GM19043 (cell line): ENCODE measurements at regions not wholly inside any gene's neighbourhood (a gene's known extent, or its start where the extent isn't known, plus 50 kb on each side); places are given as distances from the start of the nearest gene placed in this dataset.
A peak's percentile ranks its signal among the peaks of the same experiment; 100 is the strongest.
"Not testable (repeated sequence)": the region's sequence is repeated elsewhere in the genome, so short reads cannot be mapped to it uniquely, and the experiment has no call there.

Experiments
- ATAC-seq: cut with Tn5 transposase; IDR thresholded peaks from one replicate; pipeline ENCODE4 v1.9.1; 2021; ENCODE audit warnings: low read depth; ENCODE audit not compliant: unreplicated experiment

DNA sequence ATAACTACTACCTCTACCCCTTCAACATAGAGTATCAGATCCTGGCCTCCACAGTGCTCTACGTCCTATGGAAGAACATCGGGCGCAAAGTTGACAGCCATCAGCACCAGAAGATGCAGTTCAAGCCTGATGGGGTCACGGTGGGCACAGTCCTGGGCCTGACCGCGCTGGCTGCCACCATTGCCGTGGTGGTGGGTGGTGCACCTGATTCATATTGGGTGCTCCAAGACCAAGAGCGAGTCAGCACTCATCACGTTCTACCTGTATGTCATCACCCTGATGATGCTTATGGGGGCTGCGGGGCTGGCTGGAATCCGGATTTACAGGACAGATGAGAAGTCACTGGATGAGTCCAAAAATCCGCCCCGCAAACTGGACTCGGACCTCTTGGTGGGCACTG, 846.4 kb downstream of the RPIA start:
- not testable (repeated sequence) for ATAC-seq

- not testable (repeated sequence) for ATAC-seq
These were observed 852.6 kb downstream of the RPIA start for GRCh38 chr2:89544110-89544509.

DNA sequence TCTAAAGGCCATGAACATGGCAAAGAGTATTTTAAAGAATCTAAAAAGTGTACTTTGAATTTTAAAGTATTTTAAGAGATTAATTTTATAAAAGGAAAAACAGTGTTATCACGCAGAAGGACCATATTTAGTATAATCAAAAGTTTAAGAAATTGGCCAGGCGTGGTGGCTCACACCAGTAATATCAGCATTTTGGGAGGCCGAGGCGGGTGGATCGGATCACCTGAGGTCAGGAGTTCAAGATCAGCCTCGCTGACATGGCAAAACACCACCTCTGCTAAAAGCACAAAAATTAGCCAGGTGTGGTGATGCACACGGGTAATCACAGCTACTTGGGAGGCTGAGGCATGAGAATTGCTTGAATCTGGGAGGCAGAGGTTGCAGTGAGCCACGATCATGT, 887.7 kb downstream of the RPIA start:
- ATAC-seq = not testable (repeated sequence)

- not testable (repeated sequence) for ATAC-seq
These were observed 891.3 kb downstream of the RPIA start for GRCh38 chr2:89582816-89583215.

DNA sequence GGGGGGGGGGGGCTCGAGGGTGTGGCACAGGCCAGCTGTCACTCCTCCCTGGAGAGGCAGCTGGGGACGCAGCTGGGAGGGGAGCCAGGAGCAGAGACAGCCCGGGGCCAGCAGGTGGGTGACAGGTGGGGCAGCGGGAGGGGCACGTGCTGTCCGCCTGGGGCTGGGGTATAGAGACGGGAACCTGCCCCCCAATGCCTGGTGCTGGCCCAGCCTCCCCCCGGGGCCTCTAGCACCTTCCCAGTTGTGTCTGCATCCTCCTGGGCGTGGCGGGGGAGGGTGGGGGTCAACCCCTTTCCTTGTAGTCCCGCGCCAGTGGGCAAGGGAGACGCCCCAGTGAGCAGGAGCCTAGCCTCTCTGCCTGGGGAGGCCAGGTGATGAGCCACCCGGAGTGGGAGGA, 892.6 kb downstream of the RPIA start:
- not testable (repeated sequence) for ATAC-seq

GRCh38 chr2:89584868-89585557, 893.5 kb downstream of the RPIA start:
- not testable (repeated sequence) for ATAC-seq

DNA sequence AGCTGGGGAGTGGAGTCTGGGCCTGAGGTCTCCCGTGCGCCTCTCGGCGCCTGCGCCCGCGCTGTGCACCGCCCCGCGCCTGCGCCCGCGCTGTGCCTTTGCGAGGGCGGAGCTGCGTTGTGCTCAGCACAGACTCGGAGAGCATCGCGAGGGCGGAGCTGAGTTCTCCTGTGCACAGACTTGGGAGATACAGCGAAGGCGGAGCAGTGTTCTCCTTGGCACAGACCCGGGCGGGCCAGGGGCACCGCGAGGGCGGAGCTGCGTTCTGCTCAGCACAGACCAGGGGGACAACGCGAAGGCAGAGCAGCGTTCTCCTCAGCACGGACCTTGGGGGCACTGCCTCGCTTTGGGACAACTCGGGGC, 894.1 kb downstream of the RPIA start:
- ATAC-seq = peak; percentile 100

DNA sequence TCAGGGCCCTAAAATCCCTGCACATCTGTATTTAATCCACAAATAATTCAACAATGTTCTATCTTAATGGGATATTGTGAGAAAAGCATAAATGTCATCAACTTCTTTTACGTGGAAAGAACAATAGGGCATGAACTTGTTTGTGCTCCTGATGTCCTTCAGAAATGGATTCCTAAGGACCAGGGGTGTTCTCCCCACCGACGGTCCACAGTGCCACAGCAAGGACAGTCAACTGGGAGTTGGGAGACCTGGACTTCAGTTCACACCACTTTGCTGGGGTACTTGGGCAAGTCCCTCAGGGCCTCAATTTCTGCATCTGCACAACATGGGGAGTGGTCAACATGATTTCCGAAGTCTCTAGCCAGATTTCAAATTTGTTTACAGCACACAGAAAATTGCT, 908.4 kb downstream of the RPIA start:
- ATAC-seq = not testable (repeated sequence)

DNA sequence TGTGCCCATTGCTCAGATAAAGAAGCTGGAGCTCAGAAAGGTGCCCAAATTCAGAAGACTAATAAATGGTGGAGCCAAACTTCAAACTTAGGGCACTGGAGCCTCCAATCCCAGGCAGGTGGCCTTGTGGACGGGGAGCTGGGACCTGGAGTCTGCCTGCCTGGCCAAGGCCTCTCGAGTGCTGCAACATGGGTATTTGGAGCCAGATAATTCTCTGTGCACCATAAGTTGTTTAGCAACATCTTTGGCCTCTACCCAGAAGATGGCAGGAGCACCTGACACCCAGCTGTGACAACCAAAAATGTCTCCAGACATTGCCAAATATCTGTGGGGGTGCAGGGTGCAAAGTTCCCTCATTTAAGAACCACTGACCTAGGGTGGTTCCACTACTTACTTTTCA, 915.0 kb downstream of the RPIA start:
- not testable (repeated sequence) for ATAC-seq

- not testable (repeated sequence) for ATAC-seq
These were observed 918.9 kb downstream of the RPIA start for GRCh38 chr2:89610207-89610926.

- not testable (repeated sequence) for ATAC-seq
These were observed 919.5 kb downstream of the RPIA start for GRCh38 chr2:89610927-89611515.

GRCh38 chr2:89611710-89612109, 920.2 kb downstream of the RPIA start:
- ATAC-seq = not testable (repeated sequence)

- ATAC-seq = not testable (repeated sequence)
These were observed 957.8 kb downstream of the RPIA start for GRCh38 chr2:89649268-89649667.

DNA sequence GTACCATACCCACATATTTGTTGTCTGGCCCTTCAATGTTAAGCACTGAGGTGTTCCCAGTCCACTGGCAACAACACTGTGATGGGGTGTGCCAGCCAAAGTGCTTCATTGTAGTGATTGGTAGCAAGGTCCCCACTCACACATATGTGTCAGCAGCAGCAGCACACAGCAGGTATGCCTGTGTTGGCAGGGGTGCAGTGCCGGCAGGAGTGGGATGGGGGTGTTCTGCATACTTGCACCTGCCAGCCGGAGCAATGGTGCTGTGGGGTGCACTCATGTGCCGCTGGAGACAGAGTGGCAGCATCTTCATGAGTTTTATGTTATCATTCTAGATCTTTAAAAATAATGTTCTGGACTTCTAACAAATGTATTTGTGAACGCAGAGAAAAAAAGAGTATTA, 987.8 kb downstream of the RPIA start:
- not testable (repeated sequence) for ATAC-seq
